ENCODE measurements at regions not wholly inside any gene's neighbourhood (a gene's known extent, or its start where the extent isn't known, plus 50 kb on each side); places are given as distances from the start of the nearest gene placed in this dataset.

GRCh38 chr11:8823174-8823742 lies 87.7 kb upstream of the AKIP1 start:
- no peak for DNase-seq (ENCODE audit: low read depth in 1 of 2, low spot score in 1 of 2)

- DNase-seq (ENCODE audit: low read depth in 1 of 2, low spot score in 1 of 2), result no peak
Measured at GRCh38 chr11:8826139-8826786, 84.7 kb upstream of the AKIP1 start.

DNA sequence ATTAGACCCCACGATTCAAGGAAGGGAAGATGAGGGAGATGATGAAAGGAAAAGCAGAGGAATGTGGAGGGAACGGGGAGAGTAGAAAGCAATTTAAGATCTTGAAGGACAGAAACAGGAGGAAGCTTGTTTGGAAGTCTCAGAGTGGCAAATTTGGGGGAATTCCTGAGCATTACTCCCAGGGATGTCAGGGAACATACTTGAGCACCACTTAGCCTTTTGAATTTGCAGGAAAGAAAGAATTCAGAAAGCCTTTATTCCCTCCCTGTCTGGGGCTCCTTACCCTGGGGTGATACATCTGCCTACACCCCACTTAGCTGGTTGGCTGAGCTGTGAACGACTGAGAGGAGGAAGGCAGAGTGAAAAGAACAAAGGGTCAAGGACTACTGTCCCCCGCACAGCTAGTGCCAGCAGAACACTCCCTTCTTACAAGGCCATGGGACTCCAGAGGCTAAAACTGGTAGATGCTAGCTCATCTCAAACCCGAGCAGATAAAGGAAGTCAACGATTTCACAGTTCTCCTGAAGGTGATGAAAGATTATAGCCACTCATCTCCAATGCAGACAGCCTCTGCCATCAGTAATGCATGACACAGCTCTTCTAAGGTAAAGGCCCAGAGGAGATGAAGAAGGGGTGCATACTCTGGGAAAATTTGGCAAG lies 84.0 kb upstream of the AKIP1 start:
- DNase-seq (ENCODE audit: low read depth in 1 of 2, low spot score in 1 of 2), result no peak

DNA sequence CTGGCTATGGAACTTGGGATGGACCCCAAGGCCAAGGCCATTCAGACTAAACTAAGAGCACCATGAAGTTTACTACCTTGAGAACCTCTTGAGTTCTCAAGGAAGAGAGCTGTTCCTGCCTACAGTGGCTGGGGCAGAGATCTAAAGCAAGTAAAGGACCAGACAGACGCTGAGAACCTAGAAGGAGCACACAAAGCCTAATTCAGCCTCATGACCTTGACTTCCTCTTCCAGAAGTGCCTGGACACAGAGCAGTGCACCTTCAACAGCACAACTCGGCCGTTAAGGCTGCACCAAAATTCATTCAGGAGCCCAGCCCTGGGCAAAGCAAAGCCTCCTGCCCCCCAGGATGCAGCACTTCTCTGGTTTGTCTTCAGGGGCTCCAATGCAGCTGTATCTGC lies 82.9 kb upstream of the AKIP1 start:
- DNase-seq (ENCODE audit: low read depth in 1 of 2, low spot score in 1 of 2), result no peak

DNA sequence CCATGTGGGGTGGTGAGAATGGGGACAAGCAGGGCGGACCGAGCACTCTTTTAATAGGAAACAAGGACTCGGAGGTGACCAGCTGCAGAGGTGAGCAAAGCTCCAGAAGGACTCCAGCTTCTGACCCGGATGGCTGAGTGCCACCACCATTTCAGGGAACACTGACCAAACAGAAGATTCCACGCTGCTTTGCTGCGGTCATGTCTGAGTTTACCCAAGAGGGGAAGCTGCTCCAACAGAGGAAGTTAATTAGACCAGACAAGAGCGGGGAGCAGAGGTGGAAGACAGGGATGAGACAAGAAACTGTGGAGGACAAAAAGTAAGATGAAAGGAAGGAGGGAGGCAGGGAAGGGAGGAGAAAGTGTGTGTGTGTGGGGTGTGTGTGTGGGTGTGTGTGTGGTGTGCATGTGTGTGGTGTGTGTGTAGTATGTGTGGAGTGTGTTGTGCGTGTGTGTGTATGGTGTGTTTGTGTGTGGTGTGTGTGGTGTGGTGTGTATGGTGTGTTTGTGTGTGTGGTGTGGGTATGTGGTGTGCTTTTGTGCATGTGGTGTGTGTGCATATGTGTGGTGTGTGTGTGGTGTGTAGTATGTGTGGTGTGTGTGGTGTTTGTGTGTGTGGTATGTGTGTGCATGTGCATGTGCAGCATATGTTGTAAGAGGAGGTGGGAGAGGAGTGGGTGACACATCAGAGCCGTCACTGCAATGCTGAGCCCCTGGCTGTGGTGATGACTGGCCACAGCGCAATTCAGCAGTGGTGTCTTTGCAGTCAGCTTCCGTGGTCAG lies 82.2 kb upstream of the AKIP1 start:
- DNase-seq (ENCODE audit: low read depth in 1 of 2, low spot score in 1 of 2), result no peak

- no peak for DNase-seq (ENCODE audit: low read depth in 1 of 2, low spot score in 1 of 2)
Measured at GRCh38 chr11:8829556-8829955, 81.4 kb upstream of the AKIP1 start.

GRCh38 chr11:8830641-8831040 lies 80.3 kb upstream of the AKIP1 start:
- no peak for DNase-seq (ENCODE audit: low read depth in 1 of 2, low spot score in 1 of 2)

DNA sequence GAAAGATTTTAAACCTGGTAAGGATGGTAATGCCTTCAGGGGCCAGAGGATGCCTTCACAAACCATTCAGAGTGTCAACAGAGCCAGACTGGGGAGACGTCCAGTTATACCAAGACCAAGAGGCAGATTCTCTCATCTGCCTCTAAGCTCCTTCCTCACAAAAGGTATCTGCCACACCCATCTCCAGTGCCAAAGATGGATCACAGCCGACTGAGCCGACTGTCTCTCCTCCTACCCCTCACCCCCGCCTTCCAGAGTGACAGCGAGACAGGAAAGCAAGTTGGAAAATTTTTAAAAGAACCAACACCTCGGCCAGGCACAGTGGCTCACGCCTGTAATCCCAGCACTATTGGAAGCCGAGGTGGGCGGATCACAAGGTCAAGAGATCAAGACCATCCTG lies 79.1 kb upstream of the AKIP1 start:
- no peak for DNase-seq (ENCODE audit: low read depth in 1 of 2, low spot score in 1 of 2)

- no peak for DNase-seq (ENCODE audit: low read depth in 1 of 2, low spot score in 1 of 2)
Measured at GRCh38 chr11:8832571-8833260, 78.3 kb upstream of the AKIP1 start.

DNA sequence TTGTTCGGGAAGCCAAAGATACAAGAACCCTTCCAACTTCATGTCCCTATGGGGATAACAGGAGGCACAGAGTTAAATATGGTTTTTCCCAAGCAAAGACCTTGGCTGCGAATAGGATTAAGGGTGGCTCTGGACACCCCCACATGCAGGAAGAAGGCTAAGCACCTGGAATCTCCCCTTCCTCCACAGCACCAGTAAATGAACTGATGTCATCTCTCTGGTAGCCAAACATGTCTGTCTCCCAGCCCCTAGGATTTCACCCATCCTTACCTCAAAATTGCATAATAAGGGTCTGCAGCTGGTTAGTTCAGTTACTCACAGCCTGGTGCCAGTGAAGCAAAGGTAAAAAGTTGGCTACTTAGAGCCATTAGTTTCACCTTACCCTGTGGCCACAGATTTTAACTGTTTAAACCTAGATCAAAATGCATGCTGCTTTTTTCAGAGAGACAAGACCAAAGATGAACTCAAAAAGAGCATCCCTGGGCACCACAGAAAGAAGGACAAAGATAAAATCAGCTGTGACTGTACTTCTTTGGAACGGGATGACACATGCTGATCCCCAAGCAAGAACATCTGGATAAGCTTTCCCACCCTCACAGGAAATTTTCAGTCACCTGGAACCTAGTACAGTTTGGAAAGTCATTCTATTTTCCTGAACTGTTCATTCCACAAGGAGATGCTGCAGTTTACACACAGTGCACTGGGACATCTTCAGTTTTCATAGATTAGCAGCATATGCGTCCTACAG lies 77.2 kb upstream of the AKIP1 start:
- no peak for DNase-seq (ENCODE audit: low read depth in 1 of 2, low spot score in 1 of 2)

GRCh38 chr11:8834379-8834778 lies 76.6 kb upstream of the AKIP1 start:
- no peak for DNase-seq (ENCODE audit: low read depth in 1 of 2, low spot score in 1 of 2)

DNA sequence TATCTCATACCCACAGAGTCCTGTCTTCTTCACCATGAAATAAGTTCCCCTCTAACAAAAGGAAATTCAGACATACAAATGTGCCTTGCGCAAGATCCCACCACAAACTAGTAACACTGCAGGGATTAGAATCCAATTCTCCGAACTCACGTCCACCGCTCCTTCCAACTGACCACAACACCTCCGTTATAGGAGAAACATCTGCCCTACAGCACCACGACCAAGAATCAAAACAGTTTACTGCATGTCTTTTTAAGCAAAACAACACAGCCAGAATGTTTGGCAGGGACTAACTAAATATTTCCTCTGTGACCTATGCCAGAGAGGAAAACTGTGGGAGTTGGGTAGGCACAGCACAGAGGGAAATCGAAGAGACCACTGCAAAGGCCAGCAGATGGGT lies 72.7 kb upstream of the AKIP1 start:
- no peak for DNase-seq (ENCODE audit: low read depth in 1 of 2, low spot score in 1 of 2)

DNA sequence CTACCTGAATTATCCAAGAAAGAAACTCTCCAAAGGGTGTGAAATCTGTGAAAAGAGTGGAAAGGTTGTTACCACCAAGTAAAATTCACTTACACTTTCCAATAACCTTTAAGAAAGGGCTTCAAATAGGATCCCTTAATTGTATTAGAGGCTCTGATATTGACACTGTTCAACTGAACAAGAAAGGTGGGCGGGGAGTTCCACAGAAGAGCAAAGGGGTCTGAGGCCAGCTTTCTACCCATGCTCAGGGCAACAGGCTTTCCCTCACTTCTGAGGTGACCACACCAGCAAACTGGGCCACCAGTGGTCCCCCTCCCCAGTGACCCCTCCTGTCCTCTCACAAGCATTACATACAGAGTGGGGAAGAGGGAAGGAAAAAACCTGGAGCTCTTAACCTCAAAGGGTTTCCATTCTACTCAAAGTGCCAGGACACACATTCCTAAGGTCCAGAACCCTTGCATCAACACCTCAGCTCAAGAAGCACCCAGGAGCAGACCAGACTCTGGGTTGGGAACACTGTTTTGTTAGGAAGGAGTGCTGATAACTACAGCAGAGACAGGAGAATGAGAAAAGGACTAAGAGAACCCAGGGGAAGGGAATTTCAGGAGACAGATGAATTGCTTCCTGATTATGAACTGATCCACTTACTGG lies 71.6 kb upstream of the AKIP1 start:
- DNase-seq (ENCODE audit: low read depth in 1 of 2, low spot score in 1 of 2), result no peak

DNA sequence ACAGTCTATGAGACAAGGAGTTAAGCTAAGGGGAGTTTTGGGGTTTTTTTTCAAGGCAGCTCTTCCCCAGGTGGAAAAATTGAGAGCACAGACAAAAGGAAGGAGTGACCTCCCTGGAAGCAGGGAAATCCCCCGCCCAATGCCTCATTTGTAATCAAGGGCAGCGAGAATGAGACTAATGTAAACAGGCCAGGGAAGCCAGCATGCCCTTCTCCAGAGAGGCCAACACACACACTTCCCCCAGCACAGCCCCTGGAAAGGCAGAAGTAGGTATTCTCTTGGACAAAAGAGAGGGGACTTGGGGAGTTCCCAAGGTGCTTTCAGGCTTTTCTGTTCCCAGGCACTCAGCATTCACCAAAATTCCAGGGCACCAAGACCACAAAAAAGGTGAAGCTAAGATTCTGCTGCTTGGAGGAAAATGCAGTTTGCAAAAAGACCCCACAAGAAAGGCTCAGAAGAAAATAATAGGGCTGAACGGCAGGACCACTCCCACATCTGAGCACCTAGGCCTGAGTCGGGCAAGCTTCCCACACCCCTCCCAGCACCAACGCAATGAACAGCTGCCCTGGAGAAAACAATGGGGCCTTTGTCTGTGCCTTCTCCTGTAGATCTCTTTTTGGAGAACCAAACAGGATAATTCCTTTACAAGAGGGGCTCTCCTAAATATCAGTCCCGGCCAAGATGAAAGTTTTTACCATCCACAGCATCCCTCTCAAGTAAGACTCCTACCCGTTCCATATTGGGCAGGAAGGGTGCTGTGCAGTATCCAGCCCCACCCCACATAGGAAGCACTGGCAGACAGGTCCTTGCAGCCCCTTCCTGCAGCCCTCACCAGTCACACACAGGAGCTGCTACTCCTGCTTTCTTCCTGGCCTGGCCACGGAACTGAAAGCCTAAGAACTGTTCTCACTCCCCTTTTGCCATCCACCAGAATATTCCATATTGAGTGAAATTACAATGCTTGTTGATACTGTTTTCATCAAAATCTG lies 70.7 kb upstream of the AKIP1 start:
- no peak for DNase-seq (ENCODE audit: low read depth in 1 of 2, low spot score in 1 of 2)

GRCh38 chr11:8841899-8842298 lies 69.1 kb upstream of the AKIP1 start:
- DNase-seq (ENCODE audit: low read depth in 1 of 2, low spot score in 1 of 2), result no peak

GRCh38 chr11:8858808-8859207 lies 52.2 kb upstream of the AKIP1 start:
- no peak for DNase-seq (ENCODE audit: low read depth in 1 of 2, low spot score in 1 of 2)

All from stimulated activated CD4-positive, alpha-beta T cell treated with anti-CD3 and anti-CD28 coated beads, Interleukin-15, amount 100 ng/mL, for 1 hour (primary cell).